ENCODE measurements at regions not wholly inside any gene's neighbourhood (a gene's known extent, or its start where the extent isn't known, plus 50 kb on each side); places are given as distances from the start of the nearest gene placed in this dataset.
"Not testable (repeated sequence)": the region's sequence is repeated elsewhere in the genome, so short reads cannot be mapped to it uniquely, and the experiment has no call there.

- no peak for DNase-seq
Measured at GRCh38 chr17:62147284-62147683, 82.2 kb upstream of the MED13 start.

GRCh38 chr17:62140836-62141235, 75.8 kb upstream of the MED13 start:
- no peak for DNase-seq

- DNase-seq, result no peak
Measured at GRCh38 chr17:62140376-62140775, 75.3 kb upstream of the MED13 start.

DNA sequence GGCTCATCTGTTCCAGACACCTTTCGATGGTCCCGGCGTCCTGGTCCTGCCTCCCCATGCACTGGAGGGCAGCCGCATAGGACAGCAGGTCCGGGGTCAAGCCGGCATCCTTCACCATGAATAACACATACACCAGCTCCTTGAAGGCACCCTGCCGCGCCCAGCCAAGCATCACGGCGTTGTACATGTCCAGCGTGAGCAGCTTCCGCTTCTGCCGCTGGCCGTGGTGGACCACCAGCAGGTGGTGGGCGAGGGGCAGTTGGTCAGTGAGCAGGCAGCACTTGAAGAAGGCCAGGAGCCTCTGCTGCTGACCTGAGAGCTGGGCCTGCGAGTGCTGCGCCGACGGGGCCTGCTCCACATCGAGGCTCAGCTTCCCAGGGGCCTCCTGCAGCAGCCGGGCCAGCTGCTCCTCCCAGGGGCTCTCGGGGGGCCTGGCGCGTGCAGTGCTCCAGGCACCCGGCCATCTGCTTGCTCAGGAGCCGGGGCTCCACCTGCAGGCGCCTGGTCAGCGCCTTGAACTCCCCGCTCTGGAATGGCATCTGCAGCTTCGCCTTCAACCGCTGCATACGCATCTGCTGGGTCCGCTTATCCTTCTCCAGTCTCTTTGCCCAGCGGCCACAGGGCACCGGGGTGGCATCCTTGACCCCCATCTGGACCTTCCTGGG, 74.7 kb upstream of the MED13 start:
- not testable (repeated sequence) for DNase-seq

GRCh38 chr17:62139141-62139540, 74.1 kb upstream of the MED13 start:
- DNase-seq, result no peak

- peak in 1 of 2 donors; percentile 9 for DNase-seq
Measured at GRCh38 chr17:62138676-62139121, 73.6 kb upstream of the MED13 start.

DNA sequence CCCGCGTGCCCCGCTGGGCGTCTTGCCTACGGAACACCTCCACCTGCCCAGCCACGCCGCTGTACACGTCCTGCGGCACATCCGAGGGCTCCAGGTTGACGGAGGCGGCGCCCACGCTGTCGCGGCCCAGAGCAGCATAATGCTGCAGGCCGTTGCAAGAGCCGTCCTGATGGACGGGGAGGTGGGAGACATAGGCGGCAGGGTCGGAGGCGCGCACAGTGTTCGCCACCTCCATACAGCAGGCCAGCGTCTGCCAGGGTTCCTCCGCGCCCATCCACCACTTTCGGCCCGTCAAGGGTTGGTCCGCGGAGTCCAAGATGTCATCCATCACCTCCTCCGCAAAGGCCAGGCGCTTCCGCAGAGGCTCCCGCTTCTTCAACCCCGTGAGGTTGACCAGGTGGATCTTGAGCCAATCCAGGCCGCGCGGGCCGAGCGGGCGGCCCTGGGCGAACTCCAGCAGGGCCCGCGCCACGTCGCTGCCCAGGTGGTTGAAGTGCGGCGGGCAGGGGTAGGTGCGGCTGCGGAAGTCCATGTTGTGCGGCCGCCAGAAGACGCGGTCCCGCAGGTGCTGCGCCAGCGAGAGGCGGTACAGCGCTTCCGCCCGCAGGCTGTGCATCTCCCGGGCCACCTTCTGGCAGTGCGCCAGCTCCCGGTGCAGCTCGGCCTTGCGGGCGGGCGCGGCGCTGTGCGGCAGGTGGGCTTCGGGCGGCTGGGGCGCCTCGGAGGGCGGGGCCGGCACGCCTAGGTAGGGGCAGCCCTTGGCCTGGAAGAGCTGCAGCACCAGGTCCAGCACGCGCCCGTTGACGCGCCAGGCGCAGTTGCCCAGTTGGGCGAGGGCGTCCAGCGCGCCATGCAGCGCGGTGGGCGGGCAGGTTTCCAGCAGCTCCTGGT, 72.9 kb upstream of the MED13 start:
- not testable (repeated sequence) for DNase-seq

- DNase-seq, result not testable (repeated sequence)
Measured at GRCh38 chr17:62137013-62137733, 72.1 kb upstream of the MED13 start.

DNA sequence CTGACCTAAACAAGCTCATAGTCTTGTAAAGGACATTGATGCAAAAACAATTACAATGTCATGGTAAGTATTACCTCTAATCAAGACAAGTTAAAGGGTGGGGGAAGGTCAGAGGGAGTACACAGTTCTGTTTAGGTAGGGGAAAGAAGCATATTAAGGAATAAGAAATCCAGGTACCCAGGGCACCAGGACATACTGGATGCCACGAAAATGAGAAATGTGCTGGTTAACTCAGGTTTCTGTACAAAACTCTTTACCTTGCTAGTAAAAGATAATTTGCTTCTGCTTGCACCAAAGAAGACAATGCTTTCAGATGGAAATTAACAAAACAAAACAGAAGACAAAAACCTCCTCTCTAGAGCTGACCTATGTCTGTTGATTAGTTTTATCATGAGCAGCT, 70.7 kb upstream of the MED13 start:
- DNase-seq, result no peak

GRCh38 chr17:62135096-62135495, 70.0 kb upstream of the MED13 start:
- not testable (repeated sequence) for DNase-seq

DNA sequence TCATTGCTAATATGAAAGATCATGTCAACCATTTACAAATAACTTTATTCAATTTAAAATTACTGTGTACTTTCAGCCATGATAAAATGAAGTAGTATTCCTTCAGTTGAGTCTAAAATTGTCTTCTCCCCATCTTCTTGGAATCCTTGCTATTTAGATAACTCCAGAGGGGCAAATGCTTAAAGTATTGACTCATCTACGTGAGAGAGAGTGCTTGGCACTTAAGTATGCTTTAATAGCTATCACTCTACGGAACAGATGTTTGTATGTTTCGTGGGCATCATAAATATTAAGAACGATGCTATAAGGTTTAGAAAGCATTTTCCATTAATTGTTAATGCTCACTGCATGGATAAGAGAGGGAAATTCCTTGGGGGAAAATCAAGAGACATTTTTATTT, 69.3 kb upstream of the MED13 start:
- no peak for DNase-seq

DNA sequence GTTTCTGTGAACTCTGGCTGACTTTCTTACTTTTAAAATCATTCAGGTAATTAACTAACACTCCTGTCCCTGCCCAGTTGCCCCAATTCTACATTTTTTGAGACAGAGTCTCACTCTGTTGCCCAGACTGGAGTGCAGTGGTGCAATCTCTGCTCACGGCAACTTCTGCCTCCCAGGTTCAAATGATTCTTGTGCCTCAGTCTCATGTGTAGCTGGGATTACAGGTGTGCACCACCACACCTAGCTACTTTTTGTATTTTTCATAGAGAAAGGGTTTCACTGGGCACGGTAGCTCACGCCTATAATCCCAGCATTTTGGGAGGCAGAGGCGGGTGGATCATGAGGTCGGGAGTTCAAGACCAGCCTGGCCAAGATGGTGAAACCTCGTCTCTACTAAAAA, 66.2 kb upstream of the MED13 start:
- not testable (repeated sequence) for DNase-seq

GRCh38 chr17:62130739-62131138, 65.7 kb upstream of the MED13 start:
- DNase-seq, result no peak

DNA sequence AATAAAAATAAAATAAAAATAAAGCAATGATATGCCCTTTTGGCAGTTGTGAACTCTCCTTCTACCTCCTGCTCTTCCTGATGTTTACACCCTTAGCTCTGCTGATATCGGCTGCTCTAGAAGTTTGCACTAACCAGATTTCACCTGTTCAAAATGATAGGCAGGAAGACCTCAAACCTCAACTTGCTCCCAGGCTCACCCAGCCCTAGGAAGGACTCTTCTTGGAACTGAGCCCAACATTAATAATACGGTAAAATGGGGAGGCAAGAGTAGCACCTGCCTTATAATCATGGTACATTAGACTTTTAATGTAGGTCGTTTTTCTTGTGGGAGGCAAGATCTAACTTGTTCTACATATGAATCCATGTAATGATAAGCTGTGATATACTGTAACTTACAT, 61.2 kb upstream of the MED13 start:
- no peak for DNase-seq

DNA sequence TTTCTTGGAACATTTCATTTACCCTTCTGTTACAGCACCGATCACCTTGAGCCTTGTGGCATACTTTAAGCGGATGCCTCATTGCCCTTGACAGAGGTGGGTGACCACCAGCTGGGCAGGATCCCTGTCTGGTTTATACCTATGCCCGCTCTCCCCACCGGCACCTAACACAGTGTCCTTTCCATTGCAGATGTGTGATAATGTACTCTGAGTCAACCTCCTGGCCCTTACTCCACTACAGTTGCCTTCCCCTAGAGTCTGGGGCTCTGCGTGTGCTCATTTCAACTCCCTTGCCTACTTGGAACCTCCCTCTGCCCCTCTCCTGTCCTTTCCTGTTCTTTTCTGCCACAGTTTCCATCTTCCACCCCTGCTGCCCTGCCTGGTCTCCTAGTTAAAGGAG, 60.2 kb upstream of the MED13 start:
- DNase-seq, result no peak

DNA sequence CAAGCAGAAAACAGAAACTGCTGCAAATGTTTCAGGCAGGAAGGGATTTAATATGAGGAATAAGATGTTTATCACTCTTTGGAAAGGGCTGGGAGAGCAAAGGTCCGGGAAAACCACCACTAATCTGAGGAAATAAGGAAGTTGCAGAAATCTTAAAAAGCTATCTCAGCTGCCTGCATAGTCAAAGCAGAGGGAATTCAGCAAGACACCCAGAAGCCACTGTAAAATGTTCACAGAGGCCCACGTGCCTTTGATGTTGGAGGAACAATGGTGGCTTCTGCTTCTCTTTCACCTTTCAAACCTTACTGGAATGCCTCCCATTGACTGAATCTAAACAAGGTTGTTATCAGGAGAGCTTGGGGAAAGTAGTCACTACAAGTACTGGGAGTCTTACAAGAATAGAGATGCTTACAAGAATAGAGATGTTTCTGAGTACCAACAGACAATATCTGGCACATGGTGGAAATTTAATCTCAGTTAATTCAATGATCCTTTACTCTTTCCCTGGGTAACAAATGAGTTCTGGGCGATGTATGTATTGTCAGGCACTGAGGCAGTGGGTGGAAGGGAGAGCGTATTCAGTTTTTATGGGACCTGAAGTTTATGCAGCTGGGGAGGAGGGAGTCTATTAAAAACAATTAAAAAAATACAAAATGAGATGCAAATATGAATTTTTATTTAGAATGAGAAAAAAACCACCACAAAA, 56.1 kb upstream of the MED13 start:
- no peak for DNase-seq

GRCh38 chr17:62119373-62119772, 54.3 kb upstream of the MED13 start:
- DNase-seq, result no peak

Data from stimulated activated CD4-positive, alpha-beta T cell treated with anti-CD3 and anti-CD28 coated beads, Interleukin-2, amount 100 ng/mL, for 48 hours (primary cell).